GM23338 (cell line): ENCODE measurements at regions not wholly inside any gene's neighbourhood (a gene's known extent, or its start where the extent isn't known, plus 50 kb on each side); places are given as distances from the start of the nearest gene placed in this dataset.

Experiments used
- ATAC-seq: fragments of 200-7000 bp; cut with Tn5 transposase; 3 replicates; pipeline ENCODE4 v1.9.1; 2020
- DNase-seq: peaks from one replicate; pipeline ENCODE4 v3.0.0-alpha.2; 2015; ENCODE audit warnings: low spot score
- H2AFZ ChIP-seq: fragments of 200-600 bp; sonication (generic); 2 replicates; pipeline ENCODE4 v1.8.0; 2016; ENCODE audit warnings: antibody characterized with exemption, mild to moderate bottlenecking, moderate library complexity
- H3F3A ChIP-seq: fragments of 200-600 bp; sonication (generic); replicated peaks from 2 replicates; pipeline ENCODE4 v1.8.0; 2017; ENCODE audit warnings: antibody characterized with exemption, mixed run types, low read depth
- H3K27ac ChIP-seq: fragments of 200-600 bp; sonication (generic); 2 replicates; pipeline ENCODE4 v1.6.1; 2016; ENCODE audit warnings: low read depth
- H3K27me3 ChIP-seq: fragments of 200-600 bp; sonication (generic); 2 replicates; pipeline ENCODE4 v1.8.0; 2016; ENCODE audit warnings: mild to moderate bottlenecking, mixed run types, moderate library complexity; ENCODE audit not compliant: insufficient read depth
- H3K36me3 ChIP-seq: fragments of 200-600 bp; sonication (generic); 2 replicates; pipeline ENCODE4 v1.8.0; 2016; ENCODE audit warnings: mild to moderate bottlenecking; ENCODE audit not compliant: insufficient read depth
- H3K4me1 ChIP-seq: fragments of 200-600 bp; sonication (generic); 2 replicates; pipeline ENCODE4 v1.8.0; 2016; ENCODE audit warnings: mild to moderate bottlenecking, moderate library complexity; ENCODE audit not compliant: insufficient read depth
- H3K4me2 ChIP-seq: fragments of 200-600 bp; sonication (generic); 2 replicates; pipeline ENCODE4 v1.7.1; 2017; ENCODE audit warnings: mixed run types
- H3K4me3 ChIP-seq: fragments of 200-600 bp; sonication (generic); 2 replicates; pipeline ENCODE4 v1.6.1; 2016; ENCODE audit warnings: mixed run types
- H3K79me2 ChIP-seq: fragments of 200-600 bp; sonication (generic); replicated peaks from 2 replicates; pipeline ENCODE4 v1.8.0; 2017; ENCODE audit warnings: mild to moderate bottlenecking; ENCODE audit not compliant: insufficient read depth
- H3K9me2 ChIP-seq: fragments of 200-600 bp; sonication (generic); 2 replicates; pipeline ENCODE4 v1.8.0; 2017; ENCODE audit not compliant: insufficient read depth
- H4K20me1 ChIP-seq: fragments of 200-600 bp; sonication (generic); replicated peaks from 2 replicates; pipeline ENCODE4 v1.8.0; 2017; ENCODE audit warnings: mild to moderate bottlenecking; ENCODE audit not compliant: insufficient read depth
- H3K27ac Mint-ChIP-seq: 2 replicates; pipeline ENCODE4 v1.8.0; 2020; ENCODE audit warnings: inconsistent platforms, mild to moderate bottlenecking, moderate library complexity, mixed read lengths
- H3K27me3 Mint-ChIP-seq: 3 replicates; pipeline ENCODE4 v1.8.0; 2022; ENCODE audit warnings: low read depth, mild to moderate bottlenecking, moderate library complexity, mixed read lengths, inconsistent platforms; ENCODE audit not compliant: insufficient read depth, poor library complexity
- H3K36me3 Mint-ChIP-seq: 3 replicates; pipeline ENCODE4 v1.8.0; 2021; ENCODE audit warnings: low read depth, mild to moderate bottlenecking, inconsistent platforms, moderate library complexity, mixed read lengths
- H3K4me1 Mint-ChIP-seq: 3 replicates; pipeline ENCODE4 v1.8.0; 2020; ENCODE audit warnings: mild to moderate bottlenecking, inconsistent platforms, mixed read lengths
- H3K4me3 Mint-ChIP-seq: 3 replicates; pipeline ENCODE4 v1.8.0; 2021; ENCODE audit warnings: moderate library complexity, mild to moderate bottlenecking, inconsistent platforms, mixed read lengths
- H3K9me3 Mint-ChIP-seq: 3 replicates; pipeline ENCODE4 v1.8.0; 2020; ENCODE audit warnings: moderate library complexity, mild to moderate bottlenecking, inconsistent platforms, mixed read lengths
- CREB1 ChIP-seq: fragments of 250-450 bp; sonication (Bioruptor Pico); IDR thresholded peaks from 2 replicates; pipeline ENCODE4 v1.5.0; 2020; ENCODE audit warnings: low read depth, mild to moderate bottlenecking, moderate library complexity
- CTCF ChIP-seq, 2 experiments: fragments of 200-600 bp in 1 of 2; sonication (generic) in 1 of 2; conservative IDR thresholded peaks; 2 replicates each; pipeline versions ENCODE4 v1.5.1 to v1.6.1; 2016 to 2017; ENCODE audit warnings: antibody characterized with exemption in 2 of 2, low read depth in 2 of 2, mild to moderate bottlenecking in 2 of 2, moderate library complexity in 1 of 2
- ETS1 ChIP-seq: IDR thresholded peaks from 2 replicates; pipeline ENCODE4 v1.6.1; 2016; ENCODE audit warnings: antibody characterized with exemption
- EZH2 ChIP-seq: fragments of 200-600 bp; sonication (generic); IDR thresholded peaks from one replicate; pipeline ENCODE4 v1.8.0; 2017; ENCODE audit warnings: antibody characterized with exemption, mild to moderate bottlenecking, low read depth; ENCODE audit not compliant: unreplicated experiment
- EZH2phosphoT487 ChIP-seq: fragments of 200-600 bp; sonication (generic); IDR thresholded peaks from one replicate; pipeline ENCODE4 v1.8.1; 2018; ENCODE audit warnings: antibody characterized with exemption; ENCODE audit not compliant: unreplicated experiment
- JUNB ChIP-seq: IDR thresholded peaks from one replicate; pipeline ENCODE4 v1.6.1; 2016; ENCODE audit warnings: antibody characterized with exemption; ENCODE audit not compliant: unreplicated experiment
- NANOG ChIP-seq: IDR thresholded peaks from 2 replicates; pipeline ENCODE4 v1.6.1; 2016; ENCODE audit warnings: antibody characterized with exemption, borderline replicate concordance
- POLR2AphosphoS5 ChIP-seq: IDR thresholded peaks from 2 replicates; pipeline ENCODE4 v1.6.1; 2016; ENCODE audit warnings: antibody characterized with exemption, low read depth
- REST ChIP-seq: IDR thresholded peaks from one replicate; pipeline ENCODE4 v1.6.1; 2018; ENCODE audit warnings: antibody characterized with exemption; ENCODE audit not compliant: unreplicated experiment
- ZNF331 ChIP-seq: fragments of 250-450 bp; sonication (Bioruptor Pico); IDR thresholded peaks from 2 replicates; pipeline ENCODE4 v1.5.0; 2020; ENCODE audit warnings: low read depth, mild to moderate bottlenecking, moderate library complexity
- ZNF462 ChIP-seq: fragments of 250-450 bp; sonication (Bioruptor Pico); IDR thresholded peaks from 2 replicates; pipeline ENCODE4 v1.5.0; 2020; ENCODE audit warnings: mild to moderate bottlenecking, moderate library complexity

- Histone ChIP-seq H3F3A (no peaks in the 10 kb centered on the region), H3K27me3 (no peaks in the 10 kb centered on the region), H3K27ac (no peak overlapping the region), H4K20me1 (no peaks in the 10 kb centered on the region), H3K79me2 (no peaks in the 10 kb centered on the region), H3K4me2 (no peak overlapping the region), H2AFZ (no peak overlapping the region), H3K36me3 (no peaks in the 10 kb centered on the region), H3K4me1 (no peaks in the 10 kb centered on the region), H3K9me2 (peaks cover 8% of the 10 kb centered on the region; the same call in 1 of the 2 replicates), H3K4me3 (no peak overlapping the region)
- no peaks in the 10 kb centered on the region for H3K9me3 Mint-ChIP-seq
- TF ChIP-seq REST: no peak
- no peak for TF ChIP-seq ZNF331 (CRISPR knock-in tag)
- no peak for TF ChIP-seq JUNB
- TF ChIP-seq NANOG: no peak
- no peak for TF ChIP-seq POLR2AphosphoS5
- TF ChIP-seq ZNF462 (CRISPR knock-in tag): no peak
- no peak for TF ChIP-seq EZH2
- no peak for TF ChIP-seq EZH2phosphoT487
- TF ChIP-seq CTCF (conservative IDR thresholded peaks at IDR 0.05; ENCODE audit: low read depth in 2 of 2): no peak
- TF ChIP-seq ETS1: no peak
- TF ChIP-seq CREB1 (CRISPR knock-in tag): no peak
- no peaks in the 10 kb centered on the region for H3K36me3 Mint-ChIP-seq
- DNase-seq: no peak
- H3K27ac Mint-ChIP-seq: no peak overlapping the region
- no peak for ATAC-seq
- H3K4me1 Mint-ChIP-seq: peaks cover 5% of the 10 kb centered on the region; the same call in 2 of the 3 replicates
- H3K4me3 Mint-ChIP-seq: no peak overlapping the region
- H3K27me3 Mint-ChIP-seq: no peaks in the 10 kb centered on the region
Measured at GRCh38 chr5:100303216-100303615, 232.0 kb upstream of the FAM174A start.
